SU-DHL-6 (cell line): ENCODE measurements at regions not wholly inside any gene's neighbourhood (a gene's known extent, or its start where the extent isn't known, plus 50 kb on each side); places are given as distances from the start of the nearest gene placed in this dataset.

Source experiments
- CTCF ChIP-seq: fragments of 200-600 bp; sonication (generic); IDR thresholded peaks from one replicate; pipeline ENCODE4 v1.5.1; 2017; ENCODE audit warnings: antibody characterized with exemption, mild to moderate bottlenecking, low read length, moderate library complexity; ENCODE audit not compliant: insufficient read depth, poor library complexity, severe bottlenecking
- EZH2phosphoT487 ChIP-seq: fragments of 200-600 bp; sonication (generic), shearing (Covaris generic); conservative IDR thresholded peaks from 2 replicates; pipeline ENCODE4 v1.6.1; 2018; ENCODE audit warnings: mild to moderate bottlenecking, antibody characterized with exemption, low read length, moderate library complexity, mixed read lengths

GRCh38 chr14:94710731-94711130, 59.2 kb downstream of the GSC start:
- TF ChIP-seq CTCF (no peak), EZH2phosphoT487 (no peak)
